ENCODE measurements at regions not wholly inside any gene's neighbourhood (a gene's known extent, or its start where the extent isn't known, plus 50 kb on each side); places are given as distances from the start of the nearest gene placed in this dataset.

GRCh38 chr5:68777135-68777534 lies 316.7 kb upstream of the SLC30A5 start:
- DNase-seq (ENCODE audit: low read depth) = no peak
- H3K4me3 ChIP-seq (ENCODE audit: low read depth, low read length) = no peak overlapping the region
- TF ChIP-seq POLR2A (IDR thresholded peaks at IDR 0.05; ENCODE audit: extremely low read depth, insufficient read length) (no peak), MYC (IDR thresholded peaks at IDR 0.05; ENCODE audit: low read depth, low read length) (no peak), MAX (IDR thresholded peaks at IDR 0.05; ENCODE audit: low read depth, low read length) (no peak), CTCF (IDR thresholded peaks at IDR 0.05; ENCODE audit: low read depth, low read length) (no peak)

GRCh38 chr5:68778484-68778883 lies 315.3 kb upstream of the SLC30A5 start:
- no peak overlapping the region for H3K4me3 ChIP-seq (ENCODE audit: low read depth, low read length)
- no peak for DNase-seq (ENCODE audit: low read depth)
- TF ChIP-seq MYC (IDR thresholded peaks at IDR 0.05; ENCODE audit: low read depth, low read length) (no peak), MAX (IDR thresholded peaks at IDR 0.05; ENCODE audit: low read depth, low read length) (no peak), POLR2A (IDR thresholded peaks at IDR 0.05; ENCODE audit: extremely low read depth, insufficient read length) (no peak), CTCF (IDR thresholded peaks at IDR 0.05; ENCODE audit: low read depth, low read length) (no peak)

GRCh38 chr5:68780299-68780955 lies 313.4 kb upstream of the SLC30A5 start:
- H3K4me3 ChIP-seq (ENCODE audit: low read depth, low read length) = no peak overlapping the region
- DNase-seq (ENCODE audit: low read depth) = no peak
- TF ChIP-seq MAX (IDR thresholded peaks at IDR 0.05; ENCODE audit: low read depth, low read length) (no peak), CTCF (IDR thresholded peaks at IDR 0.05; ENCODE audit: low read depth, low read length) (no peak), POLR2A (IDR thresholded peaks at IDR 0.05; ENCODE audit: extremely low read depth, insufficient read length) (no peak), MYC (IDR thresholded peaks at IDR 0.05; ENCODE audit: low read depth, low read length) (no peak)

GRCh38 chr5:68793074-68793473 lies 300.7 kb upstream of the SLC30A5 start:
- no peak overlapping the region for H3K4me3 ChIP-seq (ENCODE audit: low read depth, low read length)
- no peak for DNase-seq (ENCODE audit: low read depth)
- no peak for TF ChIP-seq POLR2A (IDR thresholded peaks at IDR 0.05; ENCODE audit: extremely low read depth, insufficient read length)

GRCh38 chr5:68793993-68794392 lies 299.8 kb upstream of the SLC30A5 start:
- TF ChIP-seq MYC (IDR thresholded peaks at IDR 0.05; ENCODE audit: low read depth, low read length) = no peak
- no peak for TF ChIP-seq CTCF (IDR thresholded peaks at IDR 0.05; ENCODE audit: low read depth, low read length)
- TF ChIP-seq MAX (IDR thresholded peaks at IDR 0.05; ENCODE audit: low read depth, low read length) = no peak
- TF ChIP-seq POLR2A (IDR thresholded peaks at IDR 0.05; ENCODE audit: extremely low read depth, insufficient read length) = no peak
- no peak for DNase-seq (ENCODE audit: low read depth)
- no peak overlapping the region for H3K4me3 ChIP-seq (ENCODE audit: low read depth, low read length)

- no peak for TF ChIP-seq MYC (IDR thresholded peaks at IDR 0.05; ENCODE audit: low read depth, low read length)
- TF ChIP-seq CTCF (IDR thresholded peaks at IDR 0.05; ENCODE audit: low read depth, low read length) = no peak
- no peak for TF ChIP-seq MAX (IDR thresholded peaks at IDR 0.05; ENCODE audit: low read depth, low read length)
- TF ChIP-seq POLR2A (IDR thresholded peaks at IDR 0.05; ENCODE audit: extremely low read depth, insufficient read length) = no peak
- no peak overlapping the region for H3K4me3 ChIP-seq (ENCODE audit: low read depth, low read length)
- no peak for DNase-seq (ENCODE audit: low read depth)
Measured at GRCh38 chr5:68795190-68795589, 298.6 kb upstream of the SLC30A5 start.
